ENCODE measurements at regions not wholly inside any gene's neighbourhood (a gene's known extent, or its start where the extent isn't known, plus 50 kb on each side); places are given as distances from the start of the nearest gene placed in this dataset.

- TF ChIP-seq, protein P1, sequence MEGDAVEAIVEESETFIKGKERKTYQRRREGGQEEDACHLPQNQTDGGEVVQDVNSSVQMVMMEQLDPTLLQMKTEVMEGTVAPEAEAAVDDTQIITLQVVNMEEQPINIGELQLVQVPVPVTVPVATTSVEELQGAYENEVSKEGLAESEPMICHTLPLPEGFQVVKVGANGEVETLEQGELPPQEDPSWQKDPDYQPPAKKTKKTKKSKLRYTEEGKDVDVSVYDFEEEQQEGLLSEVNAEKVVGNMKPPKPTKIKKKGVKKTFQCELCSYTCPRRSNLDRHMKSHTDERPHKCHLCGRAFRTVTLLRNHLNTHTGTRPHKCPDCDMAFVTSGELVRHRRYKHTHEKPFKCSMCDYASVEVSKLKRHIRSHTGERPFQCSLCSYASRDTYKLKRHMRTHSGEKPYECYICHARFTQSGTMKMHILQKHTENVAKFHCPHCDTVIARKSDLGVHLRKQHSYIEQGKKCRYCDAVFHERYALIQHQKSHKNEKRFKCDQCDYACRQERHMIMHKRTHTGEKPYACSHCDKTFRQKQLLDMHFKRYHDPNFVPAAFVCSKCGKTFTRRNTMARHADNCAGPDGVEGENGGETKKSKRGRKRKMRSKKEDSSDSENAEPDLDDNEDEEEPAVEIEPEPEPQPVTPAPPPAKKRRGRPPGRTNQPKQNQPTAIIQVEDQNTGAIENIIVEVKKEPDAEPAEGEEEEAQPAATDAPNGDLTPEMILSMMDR (IDR thresholded peaks at IDR 0.05; ENCODE audit: insufficient read depth, low read length), result no peak
- TF ChIP-seq POLR2AphosphoS5 (IDR thresholded peaks at IDR 0.05; ENCODE audit: low read depth) (no peak), GABPA (IDR thresholded peaks at IDR 0.05; ENCODE audit: low read depth) (no peak)
Observed at GRCh38 chr2:207233731-207234130, 68.0 kb upstream of the KLF7 start.

Data from HL-60 (cell line).